ENCODE measurements at regions not wholly inside any gene's neighbourhood (a gene's known extent, or its start where the extent isn't known, plus 50 kb on each side); places are given as distances from the start of the nearest gene placed in this dataset.

GRCh38 chr13:108439556-108439955, 170.0 kb downstream of the TNFSF13B start:
- no peak for DNase-seq

GRCh38 chr13:108444448-108444847, 174.9 kb downstream of the TNFSF13B start:
- DNase-seq = no peak

GRCh38 chr13:108448891-108449290, 179.4 kb downstream of the TNFSF13B start:
- no peak for DNase-seq

GRCh38 chr13:108451121-108451520, 178.3 kb upstream of the MYO16 start:
- DNase-seq = no peak

- no peak for DNase-seq
Measured at GRCh38 chr13:108455320-108455719, 174.1 kb upstream of the MYO16 start.

GRCh38 chr13:108460043-108460442, 169.4 kb upstream of the MYO16 start:
- no peak for DNase-seq

- DNase-seq = no peak
Measured at GRCh38 chr13:108460746-108461145, 168.7 kb upstream of the MYO16 start.

- no peak for DNase-seq
Measured at GRCh38 chr13:108463340-108463739, 166.1 kb upstream of the MYO16 start.

GRCh38 chr13:108470921-108471320, 158.5 kb upstream of the MYO16 start:
- no peak for DNase-seq

- DNase-seq = no peak
Measured at GRCh38 chr13:108475181-108475580, 154.2 kb upstream of the MYO16 start.

- no peak for DNase-seq
Measured at GRCh38 chr13:108477376-108477775, 152.0 kb upstream of the MYO16 start.

- no peak for DNase-seq
Measured at GRCh38 chr13:108478179-108478578, 151.2 kb upstream of the MYO16 start.

GRCh38 chr13:108483981-108484380, 145.4 kb upstream of the MYO16 start:
- no peak for DNase-seq

GRCh38 chr13:108486096-108486495, 143.3 kb upstream of the MYO16 start:
- DNase-seq = no peak

GRCh38 chr13:108494991-108495645, 134.3 kb upstream of the MYO16 start:
- no peak for DNase-seq

GRCh38 chr13:108495646-108496361, 133.6 kb upstream of the MYO16 start:
- no peak for DNase-seq

GRCh38 chr13:108496362-108497210, 132.8 kb upstream of the MYO16 start:
- DNase-seq = no peak

GRCh38 chr13:108500711-108501110, 128.7 kb upstream of the MYO16 start:
- no peak for DNase-seq

GRCh38 chr13:108508263-108508662, 121.1 kb upstream of the MYO16 start:
- DNase-seq = no peak

GRCh38 chr13:108525827-108526226, 103.6 kb upstream of the MYO16 start:
- no peak for DNase-seq

- no peak for DNase-seq
Measured at GRCh38 chr13:108526286-108526685, 103.1 kb upstream of the MYO16 start.

- DNase-seq = no peak
Measured at GRCh38 chr13:108527844-108528243, 101.6 kb upstream of the MYO16 start.

GRCh38 chr13:108528303-108528702, 101.1 kb upstream of the MYO16 start:
- no peak for DNase-seq

- DNase-seq = no peak
Measured at GRCh38 chr13:108533842-108534241, 95.6 kb upstream of the MYO16 start.

Data from SHP77 treated with DMSO at 0.1 percent for 48 hours (cell line).